CD4-positive, alpha-beta memory T cell (primary cell): ENCODE measurements at regions not wholly inside any gene's neighbourhood (a gene's known extent, or its start where the extent isn't known, plus 50 kb on each side); places are given as distances from the start of the nearest gene placed in this dataset.

ENCODE experiments used
- CTCF ChIA-PET: fragments of 350-600 bp; sonication (Branson Sonifier 250); formaldehyde crosslinking; loops from one replicate; lab custom pipeline; 2021; ENCODE audit warnings: inconsistent platforms; ENCODE audit not compliant: partially characterized antibody; lab: Charles Lee
- POLR2A ChIA-PET: fragments of 350-600 bp; sonication (Branson Sonifier 250); formaldehyde crosslinking; loops from one replicate; lab custom pipeline; 2021; ENCODE audit not compliant: partially characterized antibody; lab: Charles Lee
- DNase-seq, 5 donors: peaks; one replicate each; pipeline versions ENCODE4 v3.0.0 to v3.0.0-alpha.2; 2020 to 2022; ENCODE audit warnings: mixed read lengths in 1 of 5
- H3K27ac ChIP-seq: one replicate; pipeline ENCODE4 v1.7.0; 2013; ENCODE audit warnings: low read depth, low read length
- H3K27me3 ChIP-seq: 2 replicates; pipeline ENCODE4 v1.7.0; 2013; ENCODE audit warnings: mild to moderate bottlenecking, low read length, moderate library complexity; ENCODE audit not compliant: insufficient read depth
- H3K36me3 ChIP-seq: 2 replicates; pipeline ENCODE4 v1.7.0; 2013; ENCODE audit warnings: mild to moderate bottlenecking, low read length, moderate library complexity; ENCODE audit not compliant: insufficient read depth
- H3K4me1 ChIP-seq: 2 replicates; pipeline ENCODE4 v1.7.0; 2013; ENCODE audit warnings: mild to moderate bottlenecking, low read length, moderate library complexity; ENCODE audit not compliant: insufficient read depth
- H3K4me3 ChIP-seq, 2 donors: one replicate each; pipeline ENCODE4 v1.7.0; 2013; ENCODE audit warnings: low read length in 2 of 2, mild to moderate bottlenecking in 1 of 2
- H3K9me3 ChIP-seq, 2 donors: one replicate each; pipeline ENCODE4 v1.7.0; 2013; ENCODE audit warnings: low read length in 2 of 2, control low read depth in 1 of 2; ENCODE audit not compliant: control insufficient read depth in 1 of 2
- H3K27ac Mint-ChIP-seq, 7 donors: one replicate each; pipeline ENCODE4 v1.8.0; 2020 to 2021; ENCODE audit warnings: mixed read lengths in 7 of 7, mild to moderate bottlenecking in 6 of 7, inconsistent platforms in 3 of 7, moderate library complexity in 3 of 7
- H3K27me3 Mint-ChIP-seq, 2 donors: one replicate each; pipeline ENCODE4 v1.8.0; 2020 to 2021; ENCODE audit warnings: mixed read lengths in 2 of 2
- H3K36me3 Mint-ChIP-seq, 2 donors: one replicate each; pipeline ENCODE4 v1.8.0; 2020 to 2021; ENCODE audit warnings: mixed read lengths in 2 of 2, inconsistent platforms in 1 of 2, mild to moderate bottlenecking in 1 of 2
- H3K4me1 Mint-ChIP-seq, 4 donors: one replicate each; pipeline ENCODE4 v1.8.0; 2020 to 2021; ENCODE audit warnings: mixed read lengths in 4 of 4, mild to moderate bottlenecking in 1 of 4
- H3K4me3 Mint-ChIP-seq, 8 donors: one replicate each; pipeline ENCODE4 v1.8.0; 2020 to 2021; ENCODE audit warnings: mixed read lengths in 8 of 8, mild to moderate bottlenecking in 7 of 8, moderate library complexity in 6 of 8, inconsistent platforms in 3 of 8
- H3K9me3 Mint-ChIP-seq, 8 donors: one replicate each; pipeline ENCODE4 v1.8.0; 2020 to 2021; ENCODE audit warnings: mixed read lengths in 8 of 8, mild to moderate bottlenecking in 5 of 8, inconsistent platforms in 3 of 8, moderate library complexity in 1 of 8
- intact Hi-C: fragments of 100-400 bp; cut with micrococcal nuclease; formaldehyde crosslinking; loops from one replicate; pipeline ENCODE4 v1.15.1; 2023

- Mint-ChIP-seq H3K27ac (no peak overlapping the region), H3K4me1 (no peaks in the 10 kb centered on the region), H3K27me3 (no peaks in the 10 kb centered on the region), H3K36me3 (no peaks in the 10 kb centered on the region), H3K9me3 (peaks cover 0 to 15% (median 0%) of the 10 kb centered on the region in 8 donors), H3K4me3 (no peak overlapping the region)
- ChIA-PET CTCF (no interaction called here), POLR2A (no interaction called here)
- Histone ChIP-seq H3K4me1 (no peaks in the 10 kb centered on the region), H3K9me3 (no peaks in the 10 kb centered on the region), H3K27me3 (no peaks in the 10 kb centered on the region), H3K27ac (no peak overlapping the region), H3K4me3 (no peak overlapping the region), H3K36me3 (no peaks in the 10 kb centered on the region)
- intact Hi-C loops: no loop called here
- no peak for DNase-seq
These were observed 2094.5 kb upstream of the TENM3 start for GRCh38 chr4:180148737-180149136.

- Mint-ChIP-seq H3K4me3 (no peak overlapping the region), H3K4me1 (no peaks in the 10 kb centered on the region), H3K27ac (no peak overlapping the region), H3K27me3 (no peaks in the 10 kb centered on the region), H3K36me3 (no peaks in the 10 kb centered on the region), H3K9me3 (peaks cover 0 to 15% (median 3%) of the 10 kb centered on the region in 8 donors)
- Histone ChIP-seq H3K27me3 (no peaks in the 10 kb centered on the region), H3K4me1 (no peaks in the 10 kb centered on the region), H3K27ac (no peak overlapping the region), H3K4me3 (no peak overlapping the region), H3K36me3 (no peaks in the 10 kb centered on the region), H3K9me3 (no peaks in the 10 kb centered on the region)
- intact Hi-C loops: no loop called here
- ChIA-PET POLR2A (no interaction called here), CTCF (no interaction called here)
- DNase-seq: no peak
These were observed 2092.4 kb upstream of the TENM3 start for GRCh38 chr4:180150818-180151217.

- no peaks in the 10 kb centered on the region for H3K36me3 ChIP-seq
- no peak overlapping the region for H3K4me3 ChIP-seq
- Mint-ChIP-seq H3K27me3 (no peaks in the 10 kb centered on the region), H3K9me3 (peaks cover 0 to 8% (median 1%) of the 10 kb centered on the region in 8 donors), H3K4me3 (no peak overlapping the region), H3K36me3 (no peaks in the 10 kb centered on the region), H3K27ac (no peak overlapping the region), H3K4me1 (no peaks in the 10 kb centered on the region)
- ChIA-PET POLR2A (no interaction called here), CTCF (no interaction called here)
- no peaks in the 10 kb centered on the region for H3K4me1 ChIP-seq
- intact Hi-C loops: no loop called here
- no peak for DNase-seq
- no peak overlapping the region for H3K27ac ChIP-seq
- no peaks in the 10 kb centered on the region for H3K9me3 ChIP-seq
- no peaks in the 10 kb centered on the region for H3K27me3 ChIP-seq
These were observed 2090.4 kb upstream of the TENM3 start for GRCh38 chr4:180152831-180153230.

GRCh38 chr4:180153587-180153986 is 2089.6 kb upstream of the TENM3 start:
- H3K4me1 ChIP-seq: no peaks in the 10 kb centered on the region
- H3K4me1 Mint-ChIP-seq: no peaks in the 10 kb centered on the region
- no peak for DNase-seq
- intact Hi-C loops: no loop called here
- H3K36me3 Mint-ChIP-seq: no peaks in the 10 kb centered on the region
- no peaks in the 10 kb centered on the region for H3K9me3 ChIP-seq
- no peak overlapping the region for H3K27ac ChIP-seq
- H3K4me3 ChIP-seq: no peak overlapping the region
- peaks cover 0 to 8% (median 1%) of the 10 kb centered on the region in 8 donors for H3K9me3 Mint-ChIP-seq
- CTCF ChIA-PET: no interaction called here
- H3K27me3 ChIP-seq: no peaks in the 10 kb centered on the region
- no peak overlapping the region for H3K4me3 Mint-ChIP-seq
- H3K27me3 Mint-ChIP-seq: no peaks in the 10 kb centered on the region
- no peaks in the 10 kb centered on the region for H3K36me3 ChIP-seq
- H3K27ac Mint-ChIP-seq: no peak overlapping the region
- POLR2A ChIA-PET: no interaction called here

- Histone ChIP-seq H3K27me3 (no peaks in the 10 kb centered on the region), H3K9me3 (peaks cover 0 to 4% of the 10 kb centered on the region in 2 donors), H3K4me1 (no peaks in the 10 kb centered on the region), H3K27ac (no peak overlapping the region), H3K4me3 (no peak overlapping the region), H3K36me3 (no peaks in the 10 kb centered on the region)
- H3K36me3 Mint-ChIP-seq: no peaks in the 10 kb centered on the region
- intact Hi-C loops: no loop called here
- peaks cover 0 to 6% (median 1%) of the 10 kb centered on the region in 8 donors for H3K9me3 Mint-ChIP-seq
- no peaks in the 10 kb centered on the region for H3K4me1 Mint-ChIP-seq
- H3K4me3 Mint-ChIP-seq: no peak overlapping the region
- H3K27me3 Mint-ChIP-seq: no peaks in the 10 kb centered on the region
- POLR2A ChIA-PET: no interaction called here
- H3K27ac Mint-ChIP-seq: no peak overlapping the region
- DNase-seq: no peak
- CTCF ChIA-PET: no interaction called here
These were observed 2086.5 kb upstream of the TENM3 start for GRCh38 chr4:180156684-180157083.

GRCh38 chr4:180160195-180160983 is 2082.8 kb upstream of the TENM3 start:
- Mint-ChIP-seq H3K9me3 (peaks cover 0 to 2% (median 0%) of the 10 kb centered on the region in 8 donors), H3K36me3 (no peaks in the 10 kb centered on the region), H3K27me3 (no peaks in the 10 kb centered on the region), H3K27ac (no peak overlapping the region), H3K4me1 (no peaks in the 10 kb centered on the region), H3K4me3 (no peak overlapping the region)
- intact Hi-C loops: no loop called here
- H3K27me3 ChIP-seq: no peaks in the 10 kb centered on the region
- H3K4me1 ChIP-seq: no peaks in the 10 kb centered on the region
- ChIA-PET POLR2A (no interaction called here), CTCF (no interaction called here)
- no peak overlapping the region for H3K4me3 ChIP-seq
- H3K36me3 ChIP-seq: no peaks in the 10 kb centered on the region
- DNase-seq: no peak
- no peak overlapping the region for H3K27ac ChIP-seq
- peaks cover 0 to 6% of the 10 kb centered on the region in 2 donors for H3K9me3 ChIP-seq

- Histone ChIP-seq H3K4me3 (no peak overlapping the region), H3K9me3 (peaks cover 0 to 6% of the 10 kb centered on the region in 2 donors), H3K4me1 (no peaks in the 10 kb centered on the region), H3K27ac (no peak overlapping the region), H3K27me3 (no peaks in the 10 kb centered on the region), H3K36me3 (no peaks in the 10 kb centered on the region)
- Mint-ChIP-seq H3K9me3 (peaks cover 0 to 8% (median 3%) of the 10 kb centered on the region in 8 donors), H3K4me1 (no peaks in the 10 kb centered on the region), H3K27me3 (no peaks in the 10 kb centered on the region), H3K36me3 (no peaks in the 10 kb centered on the region), H3K27ac (no peak overlapping the region), H3K4me3 (no peak overlapping the region)
- DNase-seq: no peak
- ChIA-PET POLR2A (no interaction called here), CTCF (no interaction called here)
- intact Hi-C loops: no loop called here
These were observed 2078.4 kb upstream of the TENM3 start for GRCh38 chr4:180164799-180165198.
